A549 (cell line): ENCODE measurements at regions not wholly inside any gene's neighbourhood (a gene's known extent, or its start where the extent isn't known, plus 50 kb on each side); places are given as distances from the start of the nearest gene placed in this dataset.
"Not testable (repeated sequence)": the region's sequence is repeated elsewhere in the genome, so short reads cannot be mapped to it uniquely, and the experiment has no call there.

Source experiments
- BHLHE40 ChIP-seq: IDR thresholded peaks from 2 replicates; pipeline ENCODE4 v1.6.1; 2012; ENCODE audit warnings: low read depth, low read length, inconsistent platforms
- EP300 ChIP-seq, 2 experiments: fragments of >200 bp; sonication (Bioruptor Twin); formaldehyde crosslinking; IDR thresholded peaks; 2 replicates in 1 of 2; 3 replicates in 1 of 2; pipeline ENCODE4 v1.6.1; 2016 to 2017
- FOXS1 ChIP-seq: fragments of 250-450 bp; sonication (Bioruptor Pico); IDR thresholded peaks from 2 replicates; pipeline ENCODE4 v1.5.0; 2020; ENCODE audit warnings: mild to moderate bottlenecking, moderate library complexity
- HDAC2 ChIP-seq: fragments of 200-600 bp; sonication (generic); IDR thresholded peaks from 2 replicates; pipeline ENCODE4 v1.6.1; 2016
- POLR2A ChIP-seq: IDR thresholded peaks from 2 replicates; pipeline ENCODE4 v1.6.1; 2012; ENCODE audit warnings: mild to moderate bottlenecking, low read length
- SMC3 ChIP-seq: fragments of >200 bp; sonication (Bioruptor Twin); formaldehyde crosslinking; IDR thresholded peaks from 3 replicates; pipeline ENCODE4 v1.6.1; 2018; ENCODE audit warnings: inconsistent platforms
- TF ChIP-seq, protein P1 (sequence below): fragments of >200 bp; sonication (Bioruptor Twin); formaldehyde crosslinking; IDR thresholded peaks from 3 replicates; pipeline ENCODE4 v1.5.1; 2016
- TF ChIP-seq, protein P2 (sequence below): fragments of >200 bp; sonication (Bioruptor Twin); formaldehyde crosslinking; IDR thresholded peaks from 3 replicates; pipeline ENCODE4 v1.6.1; 2016
- TF ChIP-seq, protein P3 (sequence below): fragments of 450-650 bp; IDR thresholded peaks from 2 replicates; pipeline ENCODE4 v1.6.1; 2014; ENCODE audit warnings: antibody characterized with exemption

DNA sequence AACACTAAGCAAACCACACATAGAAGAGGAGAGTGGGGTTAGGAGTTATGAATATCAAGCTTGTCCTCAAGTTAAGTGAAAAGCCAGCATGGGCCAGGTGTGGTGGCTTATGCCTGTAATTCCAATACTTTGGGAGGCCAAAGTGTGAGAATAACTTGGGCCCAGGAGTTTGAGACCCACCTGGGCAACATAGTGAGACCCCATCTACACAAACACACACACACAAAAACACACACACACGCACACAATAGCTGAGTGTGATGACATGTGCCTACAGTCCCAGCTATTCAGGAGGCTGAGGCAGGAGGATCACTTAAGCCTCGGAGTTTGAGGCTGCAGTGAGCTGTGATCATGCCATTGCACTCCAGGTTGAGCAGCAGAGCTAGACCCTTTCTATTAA is 69.7 kb downstream of the PPIAL4G start:
- TF ChIP-seq, protein P1, sequence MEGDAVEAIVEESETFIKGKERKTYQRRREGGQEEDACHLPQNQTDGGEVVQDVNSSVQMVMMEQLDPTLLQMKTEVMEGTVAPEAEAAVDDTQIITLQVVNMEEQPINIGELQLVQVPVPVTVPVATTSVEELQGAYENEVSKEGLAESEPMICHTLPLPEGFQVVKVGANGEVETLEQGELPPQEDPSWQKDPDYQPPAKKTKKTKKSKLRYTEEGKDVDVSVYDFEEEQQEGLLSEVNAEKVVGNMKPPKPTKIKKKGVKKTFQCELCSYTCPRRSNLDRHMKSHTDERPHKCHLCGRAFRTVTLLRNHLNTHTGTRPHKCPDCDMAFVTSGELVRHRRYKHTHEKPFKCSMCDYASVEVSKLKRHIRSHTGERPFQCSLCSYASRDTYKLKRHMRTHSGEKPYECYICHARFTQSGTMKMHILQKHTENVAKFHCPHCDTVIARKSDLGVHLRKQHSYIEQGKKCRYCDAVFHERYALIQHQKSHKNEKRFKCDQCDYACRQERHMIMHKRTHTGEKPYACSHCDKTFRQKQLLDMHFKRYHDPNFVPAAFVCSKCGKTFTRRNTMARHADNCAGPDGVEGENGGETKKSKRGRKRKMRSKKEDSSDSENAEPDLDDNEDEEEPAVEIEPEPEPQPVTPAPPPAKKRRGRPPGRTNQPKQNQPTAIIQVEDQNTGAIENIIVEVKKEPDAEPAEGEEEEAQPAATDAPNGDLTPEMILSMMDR = not testable (repeated sequence)
- not testable (repeated sequence) for TF ChIP-seq EP300 (IDR thresholded peaks at IDR 0.05); BHLHE40; SMC3; FOXS1; POLR2A; HDAC2
- TF ChIP-seq, protein P2, sequence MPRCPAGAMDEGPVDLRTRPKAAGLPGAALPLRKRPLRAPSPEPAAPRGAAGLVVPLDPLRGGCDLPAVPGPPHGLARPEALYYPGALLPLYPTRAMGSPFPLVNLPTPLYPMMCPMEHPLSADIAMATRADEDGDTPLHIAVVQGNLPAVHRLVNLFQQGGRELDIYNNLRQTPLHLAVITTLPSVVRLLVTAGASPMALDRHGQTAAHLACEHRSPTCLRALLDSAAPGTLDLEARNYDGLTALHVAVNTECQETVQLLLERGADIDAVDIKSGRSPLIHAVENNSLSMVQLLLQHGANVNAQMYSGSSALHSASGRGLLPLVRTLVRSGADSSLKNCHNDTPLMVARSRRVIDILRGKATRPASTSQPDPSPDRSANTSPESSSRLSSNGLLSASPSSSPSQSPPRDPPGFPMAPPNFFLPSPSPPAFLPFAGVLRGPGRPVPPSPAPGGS = not testable (repeated sequence)
- TF ChIP-seq, protein P3, sequence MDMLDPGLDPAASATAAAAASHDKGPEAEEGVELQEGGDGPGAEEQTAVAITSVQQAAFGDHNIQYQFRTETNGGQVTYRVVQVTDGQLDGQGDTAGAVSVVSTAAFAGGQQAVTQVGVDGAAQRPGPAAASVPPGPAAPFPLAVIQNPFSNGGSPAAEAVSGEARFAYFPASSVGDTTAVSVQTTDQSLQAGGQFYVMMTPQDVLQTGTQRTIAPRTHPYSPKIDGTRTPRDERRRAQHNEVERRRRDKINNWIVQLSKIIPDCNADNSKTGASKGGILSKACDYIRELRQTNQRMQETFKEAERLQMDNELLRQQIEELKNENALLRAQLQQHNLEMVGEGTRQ = not testable (repeated sequence)
